ENCODE measurements at regions not wholly inside any gene's neighbourhood (a gene's known extent, or its start where the extent isn't known, plus 50 kb on each side); places are given as distances from the start of the nearest gene placed in this dataset.

DNA sequence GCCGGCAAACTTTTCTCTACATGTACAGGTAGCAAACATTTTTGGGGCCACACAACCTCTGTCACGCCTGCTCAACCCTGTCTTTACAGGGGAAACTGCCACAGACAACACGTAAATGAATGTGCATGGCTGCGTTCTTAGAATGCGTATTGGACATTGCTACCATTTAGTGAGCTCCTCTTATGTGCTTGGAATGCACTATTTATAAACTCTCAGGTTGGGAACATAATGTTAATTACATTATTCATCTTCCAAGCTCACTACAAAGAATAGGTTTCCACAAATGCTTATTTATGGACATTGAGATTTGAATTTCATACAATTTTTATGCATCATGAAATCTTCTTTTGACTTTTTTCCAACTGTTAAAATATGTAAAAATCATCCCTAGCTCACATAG is 92.0 kb upstream of the RPS6KA2 start:
- H3K9me3 ChIP-seq (replicated peaks in 1 of 2; ENCODE audit: control insufficient read depth in 1 of 2, insufficient read depth in 1 of 2, low read length in 2 of 2) = no peaks in the 10 kb centered on the region
- WGBS (ENCODE audit: insufficient coverage) = 100% methylated on average over 2 of the region's 5 CpGs

DNA sequence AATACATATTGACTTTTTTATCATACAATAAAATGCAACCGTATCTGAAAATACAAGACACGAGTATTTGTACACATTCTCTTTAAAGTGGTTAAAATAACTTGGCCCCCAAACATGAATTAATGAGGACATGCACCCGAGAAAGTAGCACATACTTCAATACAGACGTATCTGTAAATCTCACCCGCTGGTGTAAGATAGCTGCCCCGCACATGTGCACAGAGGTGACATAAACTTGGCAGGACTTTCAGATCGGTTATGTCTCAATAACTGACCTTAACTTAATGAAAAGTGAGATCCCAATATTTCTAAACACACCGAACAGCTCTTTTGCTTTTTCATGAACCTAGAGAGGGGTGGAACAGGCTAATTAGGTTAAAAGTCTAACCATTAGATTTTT is 91.5 kb upstream of the RPS6KA2 start:
- Histone ChIP-seq H3K9ac (ENCODE audit: insufficient read depth, low read length, poor library complexity, severe bottlenecking) (no peak overlapping the region), H3K27ac (ENCODE audit: low read depth in 1 of 2, low read length in 2 of 2) (no peak overlapping the region), H2AFZ (ENCODE audit: insufficient read depth, low read depth, low read length, poor library complexity, severe bottlenecking) (no peak overlapping the region), H3K4me3 (replicated peaks in 1 of 3; ENCODE audit: low read depth in 2 of 3, low read length in 3 of 3) (no peak overlapping the region), H3K4me1 (ENCODE audit: control insufficient read depth in 1 of 2, insufficient read depth in 2 of 2, low read length in 2 of 2) (no peaks in the 10 kb centered on the region), H3K9me3 (replicated peaks in 1 of 2; ENCODE audit: control insufficient read depth in 1 of 2, insufficient read depth in 1 of 2, low read length in 2 of 2) (no peaks in the 10 kb centered on the region), H3K27me3 (ENCODE audit: control insufficient read depth in 2 of 2, insufficient read depth in 2 of 2, low read length in 2 of 2) (no peaks in the 10 kb centered on the region), H3K79me2 (ENCODE audit: insufficient read depth, low read length) (no peaks in the 10 kb centered on the region), H4K20me1 (ENCODE audit: insufficient read depth, low read length) (no peaks in the 10 kb centered on the region), H3K36me3 (replicated peaks in 1 of 2; ENCODE audit: control insufficient read depth in 1 of 2, insufficient read depth in 2 of 2, low read length in 2 of 2) (no peaks in the 10 kb centered on the region), H3K4me2 (replicated peaks; ENCODE audit: extremely low read depth, low read length, poor library complexity, severe bottlenecking) (no peak overlapping the region)
- intact Hi-C loops (cut with micrococcal nuclease) = no loop called here
- no peaks in the 10 kb centered on the region for H3K4me1 Mint-ChIP-seq
- TF ChIP-seq, protein P1, sequence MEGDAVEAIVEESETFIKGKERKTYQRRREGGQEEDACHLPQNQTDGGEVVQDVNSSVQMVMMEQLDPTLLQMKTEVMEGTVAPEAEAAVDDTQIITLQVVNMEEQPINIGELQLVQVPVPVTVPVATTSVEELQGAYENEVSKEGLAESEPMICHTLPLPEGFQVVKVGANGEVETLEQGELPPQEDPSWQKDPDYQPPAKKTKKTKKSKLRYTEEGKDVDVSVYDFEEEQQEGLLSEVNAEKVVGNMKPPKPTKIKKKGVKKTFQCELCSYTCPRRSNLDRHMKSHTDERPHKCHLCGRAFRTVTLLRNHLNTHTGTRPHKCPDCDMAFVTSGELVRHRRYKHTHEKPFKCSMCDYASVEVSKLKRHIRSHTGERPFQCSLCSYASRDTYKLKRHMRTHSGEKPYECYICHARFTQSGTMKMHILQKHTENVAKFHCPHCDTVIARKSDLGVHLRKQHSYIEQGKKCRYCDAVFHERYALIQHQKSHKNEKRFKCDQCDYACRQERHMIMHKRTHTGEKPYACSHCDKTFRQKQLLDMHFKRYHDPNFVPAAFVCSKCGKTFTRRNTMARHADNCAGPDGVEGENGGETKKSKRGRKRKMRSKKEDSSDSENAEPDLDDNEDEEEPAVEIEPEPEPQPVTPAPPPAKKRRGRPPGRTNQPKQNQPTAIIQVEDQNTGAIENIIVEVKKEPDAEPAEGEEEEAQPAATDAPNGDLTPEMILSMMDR (IDR thresholded peaks at IDR 0.05) = no peak
- peaks cover 1 to 5% (median 2%) of the 10 kb centered on the region in 3 donors for H3K27me3 Mint-ChIP-seq (ENCODE audit: low read depth in 3 of 3)
- H3K9me3 Mint-ChIP-seq = no peaks in the 10 kb centered on the region
- no peaks in the 10 kb centered on the region for H3K36me3 Mint-ChIP-seq
- no peak overlapping the region for H3K27ac Mint-ChIP-seq
- no peak for DNase-seq
- H3K4me3 Mint-ChIP-seq = no peak overlapping the region
- WGBS (ENCODE audit: insufficient coverage) = 62% methylated on average over 5 of the region's 8 CpGs

More for the DNA sequence above, 92.0 kb upstream of the RPS6KA2 start:
- no peaks in the 10 kb centered on the region for H3K27me3 ChIP-seq (ENCODE audit: control insufficient read depth in 2 of 2, insufficient read depth in 2 of 2, low read length in 2 of 2)
- no peak overlapping the region for H3K4me3 ChIP-seq (replicated peaks in 1 of 3; ENCODE audit: low read depth in 2 of 3, low read length in 3 of 3)
- no peak overlapping the region for H3K27ac Mint-ChIP-seq
- no peak for DNase-seq
- intact Hi-C loops (cut with micrococcal nuclease) = no loop called here
- no peaks in the 10 kb centered on the region for H3K4me1 ChIP-seq (ENCODE audit: control insufficient read depth in 1 of 2, insufficient read depth in 2 of 2, low read length in 2 of 2)
- H3K27me3 Mint-ChIP-seq (ENCODE audit: low read depth in 3 of 3) = peaks cover 1 to 5% (median 2%) of the 10 kb centered on the region in 3 donors
- no peaks in the 10 kb centered on the region for H3K36me3 ChIP-seq (replicated peaks in 1 of 2; ENCODE audit: control insufficient read depth in 1 of 2, insufficient read depth in 2 of 2, low read length in 2 of 2)
- H4K20me1 ChIP-seq (ENCODE audit: insufficient read depth, low read length) = no peaks in the 10 kb centered on the region
- no peaks in the 10 kb centered on the region for H3K79me2 ChIP-seq (ENCODE audit: insufficient read depth, low read length)
- TF ChIP-seq, protein P1 (IDR thresholded peaks at IDR 0.05) = no peak
- no peak overlapping the region for H3K9ac ChIP-seq (ENCODE audit: insufficient read depth, low read length, poor library complexity, severe bottlenecking)
- H3K4me1 Mint-ChIP-seq = no peaks in the 10 kb centered on the region
- H3K9me3 Mint-ChIP-seq = no peaks in the 10 kb centered on the region
- no peak overlapping the region for H3K27ac ChIP-seq (ENCODE audit: low read depth in 1 of 2, low read length in 2 of 2)
- H3K36me3 Mint-ChIP-seq = no peaks in the 10 kb centered on the region
- H2AFZ ChIP-seq (ENCODE audit: insufficient read depth, low read depth, low read length, poor library complexity, severe bottlenecking) = no peak overlapping the region
- H3K4me3 Mint-ChIP-seq = no peak overlapping the region
- no peak overlapping the region for H3K4me2 ChIP-seq (replicated peaks; ENCODE audit: extremely low read depth, low read length, poor library complexity, severe bottlenecking)
